ENCODE measurements at regions not wholly inside any gene's neighbourhood (a gene's known extent, or its start where the extent isn't known, plus 50 kb on each side); places are given as distances from the start of the nearest gene placed in this dataset.

DNA sequence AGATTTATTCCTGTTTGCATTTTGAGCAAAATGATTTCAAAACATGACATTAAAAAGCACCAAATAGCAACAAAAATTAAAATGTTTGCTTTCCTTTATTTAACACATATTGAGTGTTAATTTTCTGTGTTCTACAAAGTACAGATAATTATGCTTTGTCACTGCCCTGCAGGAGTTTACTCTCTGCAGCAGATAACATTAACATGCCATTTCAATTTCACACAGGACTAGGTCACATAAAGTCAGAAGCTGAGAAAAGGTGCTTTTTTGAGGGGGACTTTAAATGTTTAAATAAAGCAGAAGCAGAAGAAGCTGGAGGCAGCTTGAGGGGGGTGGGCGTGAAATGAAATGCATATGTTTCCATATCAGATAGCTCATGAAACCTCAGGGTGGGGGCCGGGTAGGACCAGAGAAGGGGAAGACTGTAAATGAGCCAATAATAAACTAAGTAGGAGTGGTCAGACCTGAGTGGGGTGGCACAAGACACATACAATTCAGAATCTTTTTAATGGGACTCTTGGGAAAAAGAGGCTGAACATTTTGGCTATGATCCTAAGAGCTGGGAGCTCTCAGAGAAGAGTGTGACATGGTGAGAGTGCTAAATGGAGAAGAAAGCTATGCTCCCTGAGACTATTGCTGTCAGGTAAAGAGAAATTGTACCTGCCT is 387.5 kb downstream of the FAM170A start:
- no peak for DNase-seq

DNA sequence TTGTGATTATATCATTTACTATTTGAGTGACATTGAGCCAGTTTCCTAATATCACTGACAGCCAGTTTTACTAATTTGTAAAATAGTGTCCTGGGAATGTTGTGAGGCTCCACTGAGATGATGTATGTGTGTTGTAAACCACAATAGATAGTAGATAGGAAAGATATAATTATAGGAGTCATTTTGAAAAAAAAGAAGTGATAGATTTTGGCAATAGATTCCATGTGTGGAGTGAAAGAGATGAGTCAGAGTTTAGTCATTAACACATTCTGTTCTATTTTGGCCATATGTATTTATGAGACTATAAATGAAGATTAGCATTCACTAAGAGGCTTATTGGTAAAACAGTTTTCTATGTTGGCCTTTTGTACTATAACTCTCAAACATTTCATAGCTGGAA is 388.2 kb downstream of the FAM170A start:
- DNase-seq = no peak

GRCh38 chr5:120035181-120035580 is 405.8 kb downstream of the FAM170A start:
- DNase-seq = no peak

DNA sequence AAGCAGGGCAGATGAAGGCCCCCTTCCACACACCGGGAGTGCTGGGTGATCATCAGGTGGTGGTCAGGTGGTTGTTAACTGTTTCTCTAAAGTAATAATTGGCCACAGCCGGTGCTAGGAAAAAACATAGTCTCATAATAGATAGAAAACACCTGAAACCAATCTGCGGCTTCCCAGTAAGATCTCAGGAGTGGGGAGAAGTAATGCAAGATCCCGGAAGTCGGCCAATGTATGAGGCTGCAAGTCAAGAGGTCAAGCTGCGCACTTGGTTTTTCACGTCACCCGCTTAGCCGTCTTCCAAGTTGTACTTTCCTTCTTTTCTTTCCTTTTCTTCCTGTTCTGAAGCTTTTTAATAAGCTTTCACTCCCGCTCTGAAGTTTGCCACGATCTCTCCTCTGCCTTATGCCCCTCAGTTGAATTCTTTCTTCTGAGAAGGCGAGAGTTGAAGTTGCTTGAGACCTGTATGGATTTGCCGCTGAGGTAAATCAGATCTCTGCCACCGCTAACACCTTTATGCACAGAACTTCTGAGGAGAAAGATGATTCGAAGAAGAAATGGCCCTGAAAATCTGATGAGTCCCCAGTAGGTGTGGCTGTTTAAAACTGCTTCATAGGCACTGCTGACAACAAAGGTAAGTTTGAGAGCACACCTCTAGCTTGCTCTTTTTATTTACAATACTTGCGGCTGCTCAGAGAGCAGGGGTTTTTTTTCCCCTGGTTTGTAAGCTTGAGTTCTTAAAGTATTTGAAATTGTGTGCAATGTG is 406.6 kb downstream of the FAM170A start:
- no peak for DNase-seq

DNA sequence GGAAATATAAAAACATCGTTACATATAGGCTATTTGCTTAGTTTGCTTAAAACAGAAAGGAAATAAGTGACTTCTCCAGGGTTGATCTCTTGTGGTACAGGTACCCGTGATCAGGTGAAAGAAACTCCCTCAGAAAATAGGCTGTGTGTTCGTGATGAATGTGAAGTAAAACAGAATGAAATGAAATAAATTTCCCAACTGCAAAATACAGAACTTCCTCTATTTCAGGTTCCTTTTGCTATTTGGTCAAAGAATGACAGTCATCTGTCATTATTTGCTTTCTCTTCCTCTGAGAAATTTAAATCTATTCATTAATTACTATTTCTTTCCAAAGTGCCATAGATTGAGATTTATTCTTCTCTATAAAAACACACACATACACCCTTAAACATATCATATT is 408.1 kb downstream of the FAM170A start:
- DNase-seq = no peak

DNA sequence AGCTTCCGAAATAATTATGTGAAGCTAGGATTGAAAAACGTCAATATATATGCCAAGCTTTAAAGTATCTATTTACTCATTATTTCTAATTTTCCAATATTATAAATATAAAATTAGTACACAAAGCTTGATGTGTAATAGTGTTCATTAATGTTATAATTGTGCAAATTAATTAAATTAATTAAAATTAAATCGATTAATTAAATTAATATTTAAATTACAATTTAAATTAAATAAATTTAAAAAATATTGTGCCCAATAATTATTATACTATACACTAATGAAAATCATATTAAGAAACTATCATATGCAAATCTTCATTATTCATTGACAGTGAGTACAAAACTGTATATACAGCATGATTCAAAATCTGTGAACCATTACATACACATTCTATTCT is 409.8 kb downstream of the FAM170A start:
- DNase-seq = no peak

GRCh38 chr5:120043431-120043830 is 414.1 kb downstream of the FAM170A start:
- no peak for DNase-seq

GRCh38 chr5:120052916-120053828 is 410.9 kb upstream of the PRR16 start:
- DNase-seq = no peak

DNA sequence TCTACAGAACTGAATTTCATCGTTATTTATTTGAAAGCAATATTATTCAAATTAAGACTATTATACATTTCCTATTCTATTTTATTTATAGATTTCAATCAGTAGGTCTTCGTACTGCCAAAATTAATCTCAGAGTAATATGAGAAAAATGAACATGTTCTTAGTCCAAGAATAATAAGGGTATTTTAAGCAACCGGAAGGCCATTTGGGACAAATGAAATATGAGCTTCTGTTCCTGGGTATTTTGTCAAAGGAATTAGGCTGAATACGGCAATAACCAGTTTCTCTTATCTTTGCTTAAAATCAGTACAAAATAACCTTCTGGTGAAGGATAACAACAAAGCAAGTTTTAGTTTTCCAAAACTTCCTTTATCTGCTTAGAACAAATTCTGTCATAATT is 410.3 kb upstream of the PRR16 start:
- no peak for DNase-seq

DNA sequence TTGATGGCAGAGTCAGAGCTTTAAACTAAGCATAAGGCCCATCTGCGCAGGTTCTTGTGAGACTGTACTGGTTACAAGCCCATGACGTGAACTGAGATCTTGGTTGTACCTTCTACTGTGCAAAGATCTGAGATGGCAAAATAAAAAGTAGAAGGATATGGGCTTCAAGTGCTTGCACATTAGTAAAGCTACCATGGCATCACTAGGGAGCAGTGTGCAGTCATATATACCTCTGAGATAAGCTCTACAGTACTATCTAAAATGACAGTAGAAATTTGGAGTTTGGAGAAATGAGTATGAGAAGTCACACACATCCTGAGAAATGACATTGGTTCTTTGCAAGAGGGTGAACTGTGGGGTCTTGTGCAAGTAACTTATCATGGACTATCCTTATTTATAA is 408.2 kb upstream of the PRR16 start:
- DNase-seq = no peak

GRCh38 chr5:120062515-120062917 is 401.6 kb upstream of the PRR16 start:
- peak; percentile 80 for DNase-seq

DNA sequence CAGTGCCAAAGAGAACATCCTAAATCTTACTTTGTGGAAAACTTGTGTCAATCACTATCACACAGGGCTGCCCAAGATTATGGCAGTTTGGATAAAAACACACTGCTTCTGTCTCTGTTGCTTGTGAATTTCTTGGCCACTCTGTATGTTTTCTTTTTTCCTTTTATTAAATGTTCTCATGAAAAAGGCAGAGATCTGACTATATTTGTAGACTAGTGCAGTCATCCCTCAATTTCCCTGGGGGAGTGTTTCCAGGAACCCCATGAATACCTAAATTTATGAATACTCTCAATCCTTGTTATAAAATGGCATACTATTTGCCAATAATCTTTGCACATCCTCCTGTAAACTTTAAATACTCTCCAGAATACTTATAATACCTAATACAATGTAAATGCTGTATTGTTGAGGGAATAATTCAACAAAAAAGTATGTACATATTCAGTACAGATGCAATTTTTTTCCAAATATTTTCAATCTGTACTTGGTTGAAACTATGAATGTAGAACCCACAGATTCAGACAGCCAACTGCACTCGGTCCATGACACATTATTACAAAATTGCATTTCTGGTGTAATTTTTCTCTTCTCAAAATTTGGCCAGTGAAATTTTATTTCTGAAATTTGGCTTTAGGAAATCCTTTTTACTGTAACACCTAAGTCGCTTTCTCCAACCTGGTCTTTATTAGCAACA is 391.9 kb upstream of the PRR16 start:
- no peak for DNase-seq

GRCh38 chr5:120073722-120074121 is 390.4 kb upstream of the PRR16 start:
- no peak for DNase-seq

DNA sequence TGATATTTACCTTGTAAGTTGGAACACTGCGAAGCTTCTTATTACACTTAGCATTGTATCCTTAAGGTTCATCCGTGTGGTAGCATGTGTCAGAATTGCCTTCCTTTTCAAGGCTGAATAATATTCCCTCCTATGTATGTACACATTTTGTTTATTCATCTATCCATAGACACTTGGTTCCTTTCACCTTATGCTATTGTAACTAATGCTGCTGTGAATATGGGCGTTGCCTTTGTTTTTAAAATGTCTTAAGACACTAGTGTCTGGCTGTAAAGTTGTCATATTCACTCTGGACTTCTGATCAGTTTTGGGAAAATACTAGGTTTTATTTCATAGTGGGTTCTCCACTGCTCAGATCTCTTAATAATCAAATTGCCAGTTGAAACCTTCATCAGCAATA is 383.3 kb upstream of the PRR16 start:
- no peak for DNase-seq

- no peak for DNase-seq
These were observed 381.6 kb upstream of the PRR16 start for GRCh38 chr5:120082316-120083068.

- DNase-seq = no peak
These were observed 380.1 kb upstream of the PRR16 start for GRCh38 chr5:120083851-120084542.

- no peak for DNase-seq
These were observed 379.6 kb upstream of the PRR16 start for GRCh38 chr5:120084543-120084870.

DNA sequence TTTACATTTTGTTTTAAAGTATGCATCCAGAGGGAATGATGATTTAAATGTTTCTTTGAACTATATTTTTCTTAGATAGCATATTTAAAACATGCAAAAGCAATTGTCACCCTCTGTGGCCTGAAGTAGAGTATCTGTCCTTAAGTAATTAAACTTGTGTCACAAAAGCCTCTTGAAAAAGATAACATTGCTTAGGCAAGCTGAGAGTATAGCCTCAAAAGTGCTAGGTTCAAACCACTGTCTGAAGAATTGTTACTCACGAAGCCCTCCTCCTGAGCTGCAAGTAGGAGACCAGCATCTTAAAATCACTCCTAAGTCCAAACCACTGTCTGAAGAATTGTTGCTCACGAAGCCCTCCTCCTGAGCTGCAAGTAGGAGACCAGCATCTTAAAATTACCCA is 378.0 kb upstream of the PRR16 start:
- no peak for DNase-seq

GRCh38 chr5:120088412-120088811 is 375.7 kb upstream of the PRR16 start:
- no peak for DNase-seq

DNA sequence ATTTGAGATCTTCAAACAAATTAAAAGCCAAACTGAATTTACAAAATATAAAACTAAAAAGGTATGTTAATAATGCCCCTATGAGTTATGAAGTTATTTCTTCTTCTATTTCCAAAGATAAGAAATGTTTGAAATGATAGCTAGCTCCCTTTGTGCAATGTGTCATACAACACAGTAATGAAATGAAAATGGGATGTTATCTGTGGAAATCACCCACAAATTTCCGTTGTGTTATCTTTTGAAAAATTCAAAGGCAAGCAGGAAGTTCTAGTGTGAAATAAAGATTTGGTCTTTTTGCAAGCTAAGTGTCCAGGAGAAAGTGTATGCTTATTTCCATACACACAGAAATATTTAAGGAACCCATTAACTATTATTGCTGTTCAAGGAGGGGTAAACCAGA is 375.3 kb upstream of the PRR16 start:
- no peak for DNase-seq

DNA sequence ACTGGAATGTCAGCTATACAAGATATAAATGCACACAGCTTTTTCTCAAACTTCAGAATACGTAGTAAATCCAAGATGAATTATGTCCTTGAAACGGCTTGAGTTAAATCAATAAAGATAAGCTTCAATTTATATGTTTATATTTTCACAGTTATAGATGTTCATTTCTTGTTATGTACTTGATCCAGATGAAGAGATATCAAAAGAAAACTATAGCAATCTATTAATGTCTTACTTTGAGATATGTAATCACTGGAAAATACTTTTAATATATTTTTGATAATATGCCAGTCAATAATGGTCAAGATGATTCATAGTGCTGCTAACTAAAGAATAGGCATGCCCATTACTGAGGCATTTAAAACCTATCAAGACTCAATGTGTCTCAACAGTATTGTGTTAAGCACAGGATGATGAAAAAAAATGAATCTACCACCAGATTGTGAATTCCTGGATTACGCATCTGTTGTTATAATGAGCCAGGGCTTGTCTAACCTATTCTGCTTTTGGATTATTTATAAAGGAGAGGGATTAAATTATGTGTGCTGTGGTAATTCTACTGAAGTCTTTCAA is 372.6 kb upstream of the PRR16 start:
- DNase-seq = no peak
